Activated CD8-positive, alpha-beta T cell treated with anti-CD3 and anti-CD28 coated beads for 36 hours (primary cell): ENCODE measurements at regions not wholly inside any gene's neighbourhood (a gene's known extent, or its start where the extent isn't known, plus 50 kb on each side); places are given as distances from the start of the nearest gene placed in this dataset.

Experiments
- ATAC-seq: fragments of 200-7000 bp; cut with Tn5 transposase; one replicate; pipeline ENCODE4 v1.10.0; 2021; ENCODE audit warnings: mild to moderate bottlenecking, moderate library complexity
- CTCF ChIA-PET: fragments of 350-600 bp; sonication (Branson Sonifier 250); formaldehyde crosslinking; loops from one replicate; lab custom pipeline; 2021; ENCODE audit warnings: antibody characterized with exemption; lab: Charles Lee
- POLR2A ChIA-PET: fragments of 350-600 bp; sonication (Branson Sonifier 250); formaldehyde crosslinking; loops from one replicate; lab custom pipeline; 2021; ENCODE audit warnings: antibody characterized with exemption; lab: Charles Lee
- DNase-seq: peaks from one replicate; pipeline ENCODE4 v3.0.0-alpha.2; 2020
- H3K27ac Mint-ChIP-seq: one replicate; pipeline ENCODE4 v1.8.0; 2021; ENCODE audit warnings: mild to moderate bottlenecking, mixed read lengths
- H3K27me3 Mint-ChIP-seq: one replicate; pipeline ENCODE4 v1.8.0; 2021; ENCODE audit warnings: mixed read lengths
- H3K36me3 Mint-ChIP-seq: one replicate; pipeline ENCODE4 v1.8.0; 2021; ENCODE audit warnings: low read depth, mixed read lengths
- H3K4me1 Mint-ChIP-seq: one replicate; pipeline ENCODE4 v1.8.0; 2021; ENCODE audit warnings: low read depth, mixed read lengths
- H3K4me3 Mint-ChIP-seq: one replicate; pipeline ENCODE4 v1.8.0; 2021; ENCODE audit warnings: mild to moderate bottlenecking, moderate library complexity, mixed read lengths
- H3K9me3 Mint-ChIP-seq: one replicate; pipeline ENCODE4 v1.8.0; 2021; ENCODE audit warnings: mixed read lengths
- intact Hi-C: fragments of 100-400 bp; cut with micrococcal nuclease; formaldehyde crosslinking; loops from one replicate; pipeline ENCODE4 v1.10.0; 2022
- TF ChIP-seq, protein P1 (sequence below): fragments of 200-600 bp; IDR thresholded peaks from one replicate; pipeline ENCODE4 v1.8.0; 2022; ENCODE audit warnings: antibody characterized with exemption, mild to moderate bottlenecking

DNA sequence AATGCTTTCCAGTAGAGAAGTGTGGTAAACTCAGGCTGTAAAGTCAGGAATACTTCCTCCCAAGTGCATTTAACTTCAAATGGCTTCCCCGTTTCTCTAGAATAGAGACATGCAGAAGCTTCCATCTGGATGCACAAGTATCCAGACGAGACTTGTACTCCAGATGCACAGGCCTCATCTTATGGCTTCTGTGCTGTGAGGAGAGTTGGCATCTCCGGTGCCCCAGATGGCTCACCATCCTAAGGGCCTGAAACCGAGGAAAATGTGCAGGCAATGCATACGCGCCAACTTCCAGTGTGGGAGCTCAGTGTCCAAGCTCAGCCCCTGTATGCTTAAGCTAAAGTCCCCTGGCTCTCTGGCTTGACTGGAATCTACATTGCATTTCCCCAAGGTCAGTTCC is 184.0 kb upstream of the TBL1X start:
- POLR2A ChIA-PET, result no interaction called here

DNA sequence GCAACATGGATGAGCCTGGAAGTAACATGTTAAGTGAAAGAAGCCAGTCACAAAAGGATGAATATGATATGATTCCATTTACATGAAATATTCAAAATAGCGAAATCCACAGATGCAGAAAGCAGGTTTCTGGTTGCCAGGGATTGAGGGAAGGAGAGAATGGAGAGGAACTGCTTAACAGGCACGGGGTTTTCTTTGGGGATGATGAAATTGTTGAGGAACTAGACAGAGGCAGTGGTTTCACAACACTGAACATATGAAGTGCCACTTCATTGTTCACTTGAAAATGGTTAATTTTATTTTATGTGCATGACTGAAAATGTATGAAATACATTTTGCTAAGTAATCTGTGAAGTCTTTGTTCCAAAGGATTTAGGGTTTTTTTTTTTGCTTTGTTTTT is 182.5 kb upstream of the TBL1X start:
- POLR2A ChIA-PET, result no interaction called here

More for the DNA sequence above, 184.0 kb upstream of the TBL1X start:
- Mint-ChIP-seq H3K9me3 (peaks cover 2% of the 10 kb centered on the region), H3K4me1 (peaks cover 34% of the 10 kb centered on the region), H3K27ac (no peak overlapping the region), H3K4me3 (no peak overlapping the region), H3K27me3 (no peaks in the 10 kb centered on the region), H3K36me3 (no peaks in the 10 kb centered on the region)
- TF ChIP-seq, protein P1, sequence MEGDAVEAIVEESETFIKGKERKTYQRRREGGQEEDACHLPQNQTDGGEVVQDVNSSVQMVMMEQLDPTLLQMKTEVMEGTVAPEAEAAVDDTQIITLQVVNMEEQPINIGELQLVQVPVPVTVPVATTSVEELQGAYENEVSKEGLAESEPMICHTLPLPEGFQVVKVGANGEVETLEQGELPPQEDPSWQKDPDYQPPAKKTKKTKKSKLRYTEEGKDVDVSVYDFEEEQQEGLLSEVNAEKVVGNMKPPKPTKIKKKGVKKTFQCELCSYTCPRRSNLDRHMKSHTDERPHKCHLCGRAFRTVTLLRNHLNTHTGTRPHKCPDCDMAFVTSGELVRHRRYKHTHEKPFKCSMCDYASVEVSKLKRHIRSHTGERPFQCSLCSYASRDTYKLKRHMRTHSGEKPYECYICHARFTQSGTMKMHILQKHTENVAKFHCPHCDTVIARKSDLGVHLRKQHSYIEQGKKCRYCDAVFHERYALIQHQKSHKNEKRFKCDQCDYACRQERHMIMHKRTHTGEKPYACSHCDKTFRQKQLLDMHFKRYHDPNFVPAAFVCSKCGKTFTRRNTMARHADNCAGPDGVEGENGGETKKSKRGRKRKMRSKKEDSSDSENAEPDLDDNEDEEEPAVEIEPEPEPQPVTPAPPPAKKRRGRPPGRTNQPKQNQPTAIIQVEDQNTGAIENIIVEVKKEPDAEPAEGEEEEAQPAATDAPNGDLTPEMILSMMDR, result no peak
- CTCF ChIA-PET, result interaction anchor here (0.8 kb wide), 1 partner anchor 21 kb away, joined by 3 read pairs; no protein-coding TSS in a partner anchor
- no peak for DNase-seq
- ATAC-seq, result no peak
- intact Hi-C loops, result loop anchor here (10.0 kb wide), 1 partner anchor 184 kb away; the partner anchor contains the start of gene TBL1X

DNA sequence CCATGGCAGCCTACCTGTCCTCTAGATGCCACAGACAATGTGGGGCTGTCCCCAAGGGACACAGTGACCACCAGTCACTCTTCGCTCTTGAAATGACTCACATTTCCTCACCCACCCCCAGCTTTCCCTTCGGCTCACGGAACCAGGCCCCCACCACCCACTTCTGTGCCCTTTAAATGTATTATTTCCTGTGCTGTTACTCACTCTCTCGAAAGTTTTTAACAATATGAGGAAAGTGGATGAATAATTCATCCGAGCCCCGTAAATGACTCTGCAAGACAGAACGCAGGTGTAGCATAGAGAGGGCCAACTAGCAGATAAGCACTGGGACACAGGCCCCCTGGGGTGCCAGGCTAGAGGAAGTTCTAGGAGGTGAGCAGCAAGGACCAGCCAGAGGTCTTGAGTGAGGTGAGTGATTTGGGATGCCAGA is 179.5 kb upstream of the TBL1X start:
- no peaks in the 10 kb centered on the region for H3K9me3 Mint-ChIP-seq
- H3K4me1 Mint-ChIP-seq, result peaks cover 32% of the 10 kb centered on the region
- ChIA-PET POLR2A (no interaction called here), CTCF (no interaction called here)
- TF ChIP-seq, protein P1, result no peak
- H3K4me3 Mint-ChIP-seq, result no peak overlapping the region
- ATAC-seq, result peak; percentile 96
- peak; percentile 86 for DNase-seq
- peak overlapping the region; percentile 89 for H3K27ac Mint-ChIP-seq
- intact Hi-C loops, result loop anchor here (10.0 kb wide), 1 partner anchor 179 kb away; the partner anchor contains the start of gene TBL1X
- H3K27me3 Mint-ChIP-seq, result no peaks in the 10 kb centered on the region
- no peaks in the 10 kb centered on the region for H3K36me3 Mint-ChIP-seq

More for the DNA sequence above, 182.5 kb upstream of the TBL1X start:
- intact Hi-C loops, result loop anchor here (10.0 kb wide), 1 partner anchor 182 kb away; the partner anchor contains the start of gene TBL1X
- TF ChIP-seq, protein P1, result no peak
- CTCF ChIA-PET, result no interaction called here
- no peak for DNase-seq
- H3K27me3 Mint-ChIP-seq, result no peaks in the 10 kb centered on the region
- peaks cover 2% of the 10 kb centered on the region for H3K9me3 Mint-ChIP-seq
- no peak overlapping the region for H3K27ac Mint-ChIP-seq
- H3K36me3 Mint-ChIP-seq, result no peaks in the 10 kb centered on the region
- no peak for ATAC-seq
- no peak overlapping the region for H3K4me3 Mint-ChIP-seq
- H3K4me1 Mint-ChIP-seq, result peaks cover 41% of the 10 kb centered on the region

DNA sequence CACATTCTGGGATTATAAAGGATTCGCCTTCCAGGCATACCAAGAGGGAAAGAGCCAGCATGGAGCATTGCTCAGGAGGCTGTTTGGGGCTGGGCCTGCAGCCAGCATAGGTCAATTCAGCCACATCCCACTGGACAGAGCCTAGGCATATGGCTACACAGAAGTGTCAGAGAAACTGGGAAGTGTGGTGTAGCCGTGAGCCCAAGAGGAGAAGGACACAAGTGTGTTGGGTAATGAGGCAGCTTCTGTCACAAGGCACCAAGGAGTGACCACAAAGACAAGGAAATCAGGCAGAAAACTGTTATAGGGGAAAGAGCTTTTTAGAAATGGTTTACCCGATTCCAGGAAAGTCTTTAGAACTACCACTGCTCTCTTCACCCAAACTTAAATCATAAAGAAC is 178.6 kb upstream of the TBL1X start:
- H3K4me1 Mint-ChIP-seq, result peaks cover 32% of the 10 kb centered on the region
- H3K9me3 Mint-ChIP-seq, result no peaks in the 10 kb centered on the region
- no peak overlapping the region for H3K4me3 Mint-ChIP-seq
- TF ChIP-seq, protein P1, result no peak
- DNase-seq, result no peak
- H3K36me3 Mint-ChIP-seq, result no peaks in the 10 kb centered on the region
- ATAC-seq, result no peak
- intact Hi-C loops, result loop anchor here (10.0 kb wide), 1 partner anchor 179 kb away; the partner anchor contains the start of gene TBL1X
- peak overlapping the region; percentile 89 for H3K27ac Mint-ChIP-seq
- CTCF ChIA-PET, result no interaction called here
- no peaks in the 10 kb centered on the region for H3K27me3 Mint-ChIP-seq
- POLR2A ChIA-PET, result interaction anchor here (0.7 kb wide), 1 partner anchor 69 kb away, joined by 3 read pairs; no protein-coding TSS in a partner anchor

DNA sequence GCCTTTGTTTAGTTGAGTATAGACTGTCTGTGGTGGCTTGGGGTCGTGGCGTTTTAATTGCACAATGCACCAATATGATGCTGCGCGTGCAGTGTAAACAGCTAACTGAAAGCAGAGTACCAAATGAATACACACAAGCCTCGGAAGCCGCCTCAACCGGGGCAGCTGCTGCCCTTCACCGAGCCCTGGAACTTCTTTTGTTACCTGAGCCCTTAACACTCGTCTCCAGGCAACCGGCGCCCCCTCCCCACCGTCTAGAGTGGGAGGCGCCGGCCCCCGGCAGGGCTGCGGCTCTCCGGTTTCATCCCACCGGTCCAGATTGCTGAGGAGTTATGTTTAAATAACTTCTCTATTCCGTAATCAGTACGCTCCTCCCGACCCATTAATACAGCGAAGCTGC is 173.2 kb upstream of the TBL1X start:
- ChIA-PET POLR2A (no interaction called here), CTCF (no interaction called here)
- DNase-seq (no peak), ATAC-seq (no peak)
- Mint-ChIP-seq H3K4me1 (peaks cover 5% of the 10 kb centered on the region), H3K4me3 (no peak overlapping the region), H3K27me3 (no peaks in the 10 kb centered on the region), H3K9me3 (no peaks in the 10 kb centered on the region), H3K27ac (no peak overlapping the region), H3K36me3 (no peaks in the 10 kb centered on the region)
- TF ChIP-seq, protein P1, result no peak
- intact Hi-C loops, result no loop called here
